ENCODE measurements at regions not wholly inside any gene's neighbourhood (a gene's known extent, or its start where the extent isn't known, plus 50 kb on each side); places are given as distances from the start of the nearest gene placed in this dataset.

DNA sequence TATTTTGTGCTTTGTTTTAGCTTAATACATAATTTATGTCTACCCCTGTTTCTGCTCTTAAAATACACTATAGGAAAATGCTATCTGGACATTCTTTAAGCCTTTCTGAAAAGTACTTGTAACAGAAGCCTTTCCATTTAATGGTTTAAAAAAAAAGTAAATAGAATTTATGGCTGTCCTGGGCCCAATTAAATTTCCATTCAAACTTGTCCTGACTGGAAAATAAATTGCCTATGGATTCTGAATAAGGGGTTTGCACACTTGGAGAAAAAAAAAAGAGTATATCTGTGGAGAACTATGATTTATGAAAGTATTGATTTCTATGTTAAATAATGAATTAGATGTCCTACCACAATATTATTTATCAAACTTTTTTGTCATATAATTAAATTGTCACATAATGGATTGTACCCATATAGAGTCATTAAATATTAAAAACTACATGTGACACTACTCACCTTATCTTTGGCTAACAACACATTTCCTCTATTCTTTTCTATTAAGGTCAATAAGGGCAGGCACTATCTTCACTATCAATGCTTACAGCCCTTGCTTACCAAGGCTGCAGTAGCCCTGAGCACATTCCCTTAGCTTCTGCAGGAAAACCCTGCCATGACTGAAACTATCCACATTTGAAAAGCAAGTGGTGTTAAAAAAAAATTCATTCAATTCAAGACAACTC, 396.1 kb upstream of the ROBO2 start:
- DNase-seq (ENCODE audit: low spot score in 2 of 2, unreplicated experiment in 2 of 2): no peak
- Mint-ChIP-seq H3K4me3 (no peak overlapping the region), H3K36me3 (no peaks in the 10 kb centered on the region), H3K9me3 (no peaks in the 10 kb centered on the region), H3K27ac (no peak overlapping the region), H3K27me3 (ENCODE audit: low read depth) (peaks cover 1% of the 10 kb centered on the region), H3K4me1 (peaks cover 4% of the 10 kb centered on the region)
- TF ChIP-seq, protein P1, sequence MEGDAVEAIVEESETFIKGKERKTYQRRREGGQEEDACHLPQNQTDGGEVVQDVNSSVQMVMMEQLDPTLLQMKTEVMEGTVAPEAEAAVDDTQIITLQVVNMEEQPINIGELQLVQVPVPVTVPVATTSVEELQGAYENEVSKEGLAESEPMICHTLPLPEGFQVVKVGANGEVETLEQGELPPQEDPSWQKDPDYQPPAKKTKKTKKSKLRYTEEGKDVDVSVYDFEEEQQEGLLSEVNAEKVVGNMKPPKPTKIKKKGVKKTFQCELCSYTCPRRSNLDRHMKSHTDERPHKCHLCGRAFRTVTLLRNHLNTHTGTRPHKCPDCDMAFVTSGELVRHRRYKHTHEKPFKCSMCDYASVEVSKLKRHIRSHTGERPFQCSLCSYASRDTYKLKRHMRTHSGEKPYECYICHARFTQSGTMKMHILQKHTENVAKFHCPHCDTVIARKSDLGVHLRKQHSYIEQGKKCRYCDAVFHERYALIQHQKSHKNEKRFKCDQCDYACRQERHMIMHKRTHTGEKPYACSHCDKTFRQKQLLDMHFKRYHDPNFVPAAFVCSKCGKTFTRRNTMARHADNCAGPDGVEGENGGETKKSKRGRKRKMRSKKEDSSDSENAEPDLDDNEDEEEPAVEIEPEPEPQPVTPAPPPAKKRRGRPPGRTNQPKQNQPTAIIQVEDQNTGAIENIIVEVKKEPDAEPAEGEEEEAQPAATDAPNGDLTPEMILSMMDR (IDR thresholded peaks at IDR 0.05; ENCODE audit: unreplicated experiment): no peak

DNA sequence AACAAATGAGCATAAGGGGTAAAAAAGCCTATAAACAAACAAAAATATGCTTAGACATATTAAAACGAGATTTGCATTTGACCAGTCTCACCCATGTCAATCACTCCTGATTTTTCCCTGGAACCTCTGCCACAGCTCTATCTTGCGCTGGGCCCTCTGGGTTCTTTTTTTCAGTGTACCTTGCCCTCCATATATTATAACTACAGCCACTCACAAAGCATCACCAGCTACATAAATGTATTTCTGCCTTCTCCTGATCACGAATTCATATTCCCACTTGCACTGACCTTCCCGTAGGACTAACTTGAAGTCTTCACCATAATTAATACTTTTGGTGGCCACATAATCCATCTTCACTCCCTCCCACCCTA, 395.6 kb upstream of the ROBO2 start:
- H3K4me1 Mint-ChIP-seq: peaks cover 4% of the 10 kb centered on the region
- TF ChIP-seq, protein P1 (IDR thresholded peaks at IDR 0.05; ENCODE audit: unreplicated experiment): no peak
- H3K4me3 Mint-ChIP-seq: no peak overlapping the region
- H3K27me3 Mint-ChIP-seq (ENCODE audit: low read depth): peaks cover 1% of the 10 kb centered on the region
- H3K27ac Mint-ChIP-seq: no peak overlapping the region
- no peaks in the 10 kb centered on the region for H3K9me3 Mint-ChIP-seq
- no peak for DNase-seq (ENCODE audit: low spot score in 2 of 2, unreplicated experiment in 2 of 2)
- H3K36me3 Mint-ChIP-seq: no peaks in the 10 kb centered on the region

DNA sequence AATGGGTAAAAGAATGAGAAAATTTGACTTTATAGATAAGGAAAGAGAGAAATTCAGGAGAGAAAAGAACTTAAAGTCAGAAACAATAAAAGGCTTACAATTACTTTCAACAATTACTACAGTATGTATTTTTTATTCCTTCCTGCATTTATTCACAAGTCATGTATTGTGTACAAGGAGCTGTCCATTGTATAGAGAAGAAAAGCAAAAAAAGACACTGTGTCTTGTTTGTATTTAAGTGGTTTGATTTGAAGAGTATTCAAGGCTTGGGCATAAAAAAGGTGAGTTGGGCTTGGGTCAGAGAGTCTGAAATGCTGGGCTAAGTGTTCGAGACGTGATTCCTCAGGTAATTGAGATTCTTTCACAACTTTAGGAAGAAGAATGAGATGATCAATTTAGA, 394.2 kb upstream of the ROBO2 start:
- peaks cover 4% of the 10 kb centered on the region for H3K4me1 Mint-ChIP-seq
- DNase-seq (ENCODE audit: low spot score in 2 of 2, unreplicated experiment in 2 of 2): no peak
- TF ChIP-seq, protein P1 (IDR thresholded peaks at IDR 0.05; ENCODE audit: unreplicated experiment): no peak
- H3K4me3 Mint-ChIP-seq: no peak overlapping the region
- H3K9me3 Mint-ChIP-seq: no peaks in the 10 kb centered on the region
- no peak overlapping the region for H3K27ac Mint-ChIP-seq
- H3K36me3 Mint-ChIP-seq: no peaks in the 10 kb centered on the region
- peaks cover 4% of the 10 kb centered on the region for H3K27me3 Mint-ChIP-seq (ENCODE audit: low read depth)

DNA sequence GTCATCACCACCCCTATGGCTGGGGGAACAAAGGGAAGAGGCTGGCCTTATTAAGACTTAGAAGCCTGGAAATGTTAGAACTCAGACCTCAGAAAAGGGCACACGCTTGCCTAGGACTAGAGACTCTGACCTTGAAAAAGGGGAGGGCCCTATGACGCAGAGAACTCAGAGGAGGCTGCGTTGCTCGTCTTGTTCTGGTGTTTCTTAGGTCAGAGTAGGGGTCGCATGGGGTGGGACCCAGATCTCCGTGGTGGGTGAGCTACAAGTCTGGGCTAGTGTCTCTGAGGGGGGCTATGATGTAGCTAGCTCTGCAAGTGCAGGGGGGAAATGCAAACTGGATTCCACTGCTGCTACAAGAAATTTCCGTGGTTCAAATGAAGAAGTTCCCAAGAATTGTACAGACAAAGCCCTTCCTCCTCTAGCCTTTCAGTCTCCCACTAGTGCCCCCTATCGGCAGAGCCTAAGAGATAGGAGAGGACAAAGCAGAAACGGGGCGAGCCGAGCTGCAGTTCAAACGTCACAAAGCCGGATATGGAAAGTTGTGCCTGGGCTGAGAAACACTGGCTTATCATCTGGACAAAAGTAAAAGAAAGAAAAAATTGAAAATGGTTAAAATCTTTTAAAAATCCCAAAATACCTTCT, 392.9 kb upstream of the ROBO2 start:
- H3K36me3 Mint-ChIP-seq: no peaks in the 10 kb centered on the region
- no peak overlapping the region for H3K27ac Mint-ChIP-seq
- peaks cover 4% of the 10 kb centered on the region for H3K4me1 Mint-ChIP-seq
- TF ChIP-seq, protein P1 (IDR thresholded peaks at IDR 0.05; ENCODE audit: unreplicated experiment): no peak
- H3K9me3 Mint-ChIP-seq: no peaks in the 10 kb centered on the region
- H3K4me3 Mint-ChIP-seq: no peak overlapping the region
- no peak for DNase-seq (ENCODE audit: low spot score in 2 of 2, unreplicated experiment in 2 of 2)
- H3K27me3 Mint-ChIP-seq (ENCODE audit: low read depth): peaks cover 4% of the 10 kb centered on the region

DNA sequence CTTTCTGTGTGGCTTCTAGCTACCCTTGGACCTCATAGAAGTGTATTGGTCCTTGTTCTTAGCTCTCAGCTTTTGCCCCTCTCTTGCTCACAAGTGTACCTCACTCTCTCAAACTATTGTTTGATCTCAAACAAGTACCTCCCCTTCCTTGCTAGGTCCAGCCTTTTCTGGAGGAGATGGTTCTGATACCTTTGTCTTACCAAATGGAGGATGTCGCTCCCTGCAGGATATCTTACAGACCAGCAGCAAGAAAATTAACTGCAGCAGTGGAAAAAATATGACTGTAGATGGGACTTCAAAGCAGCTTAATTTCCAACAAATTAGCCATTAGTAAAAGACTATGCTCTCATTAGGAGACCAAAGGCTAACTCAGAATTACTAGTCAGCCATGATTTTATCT, 388.1 kb upstream of the ROBO2 start:
- TF ChIP-seq, protein P1 (IDR thresholded peaks at IDR 0.05; ENCODE audit: unreplicated experiment): no peak
- DNase-seq (ENCODE audit: low spot score in 2 of 2, unreplicated experiment in 2 of 2): no peak
- Mint-ChIP-seq H3K27ac (no peak overlapping the region), H3K4me1 (no peaks in the 10 kb centered on the region), H3K36me3 (no peaks in the 10 kb centered on the region), H3K9me3 (no peaks in the 10 kb centered on the region), H3K4me3 (no peak overlapping the region), H3K27me3 (ENCODE audit: low read depth) (peaks cover 2% of the 10 kb centered on the region)
